Tibial nerve (tissue), 4 donors: ENCODE measurements at regions not wholly inside any gene's neighbourhood (a gene's known extent, or its start where the extent isn't known, plus 50 kb on each side); places are given as distances from the start of the nearest gene placed in this dataset.
A peak's percentile ranks its signal among the peaks of the same experiment; 100 is the strongest.
"Not testable (repeated sequence)": the region's sequence is repeated elsewhere in the genome, so short reads cannot be mapped to it uniquely, and the experiment has no call there.

ENCODE experiments used
- DNase-seq, 2 donors: peaks; one replicate each; pipeline ENCODE4 v3.0.0-alpha.2; 2019; ENCODE audit warnings: low spot score in 2 of 2
- H3K27ac ChIP-seq, 4 donors: fragments of 200-600 bp; sonication (generic) in 3 of 4; one replicate each; pipeline ENCODE4 v1.5.1; 2017 to 2019; ENCODE audit warnings: mild to moderate bottlenecking in 1 of 4
- H3K27me3 ChIP-seq, 2 donors: fragments of 200-600 bp; sonication (generic) in 1 of 2; one replicate each; pipeline versions ENCODE4 v1.5.1 to v1.6.0; 2017 to 2019
- H3K36me3 ChIP-seq, 3 donors: fragments of 200-600 bp; sonication (generic); one replicate each; pipeline ENCODE4 v1.5.1; 2018 to 2019
- H3K4me1 ChIP-seq, 4 donors: fragments of 200-600 bp; sonication (generic) in 3 of 4; one replicate each; pipeline ENCODE4 v1.5.1; 2017 to 2019
- H3K4me3 ChIP-seq, 4 donors: fragments of 200-600 bp; sonication (generic) in 3 of 4; one replicate each; pipeline ENCODE4 v1.5.1; 2017 to 2019; ENCODE audit warnings: mild to moderate bottlenecking in 1 of 4, moderate library complexity in 1 of 4
- H3K9me3 ChIP-seq, 4 donors: fragments of 200-600 bp; sonication (generic) in 3 of 4; one replicate each; pipeline ENCODE4 v1.5.1; 2017 to 2019
- EP300 ChIP-seq, 2 donors: sonication (generic); formaldehyde crosslinking; IDR thresholded peaks; one replicate each; pipeline ENCODE4 v1.6.1; 2017; ENCODE audit warnings: antibody characterized with exemption in 2 of 2, mild to moderate bottlenecking in 1 of 2
- POLR2A ChIP-seq, 2 donors: fragments of 450-650 bp; IDR thresholded peaks; one replicate each; pipeline ENCODE4 v1.6.1; 2017; ENCODE audit warnings: antibody characterized with exemption in 2 of 2, mild to moderate bottlenecking in 2 of 2, moderate library complexity in 2 of 2
- WGBS, 2 donors: methylation state at CpG; one replicate each; pipeline ENCODE4 v1.1.5; 2018; 5-methylcytosine and 5-hydroxymethylcytosine counted together
- TF ChIP-seq, protein P1 (sequence below), 5 experiments: fragments of 200-600 bp in 3 of 5; fragments of 450-650 bp in 2 of 5; sonication (generic) in 3 of 5; IDR thresholded peaks; one replicate each; pipeline ENCODE4 v1.5.1; 2016 to 2019; ENCODE audit warnings: antibody characterized with exemption in 5 of 5, mild to moderate bottlenecking in 3 of 5, moderate library complexity in 2 of 5

DNA sequence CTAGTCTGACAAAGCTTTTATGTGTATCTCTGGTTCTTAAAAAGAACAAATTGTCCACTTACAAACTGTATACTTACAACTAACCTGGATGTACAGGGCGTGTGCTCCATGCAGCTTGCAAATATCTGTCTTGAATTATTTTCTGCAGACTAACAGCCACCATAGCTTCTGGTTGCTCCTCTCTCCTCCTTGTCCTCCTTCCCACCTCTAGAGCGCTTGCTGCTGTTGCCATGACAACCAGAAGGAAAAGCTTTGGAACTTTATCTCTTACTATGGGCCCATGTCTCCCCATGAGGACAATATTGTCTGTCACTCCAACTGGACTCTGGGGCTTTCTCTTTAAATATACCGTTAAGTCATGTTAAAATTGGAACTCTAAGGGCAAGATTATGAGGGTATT is 71.5 kb upstream of the DHX40 start:
- WGBS, 2 donors = 77 to 82% methylated on average over 3 of the region's 3 CpGs
- H3K9me3 ChIP-seq = no peaks in the 10 kb centered on the region
- H3K27ac ChIP-seq = no peak overlapping the region
- no peaks in the 10 kb centered on the region for H3K27me3 ChIP-seq
- no peak overlapping the region for H3K4me3 ChIP-seq
- no peak for DNase-seq
- H3K4me1 ChIP-seq = peaks cover 0 to 5% (median 0%) of the 10 kb centered on the region in 4 donors
- H3K36me3 ChIP-seq = no peaks in the 10 kb centered on the region
- TF ChIP-seq POLR2A (IDR thresholded peaks at IDR 0.05) (no peak), EP300 (IDR thresholded peaks at IDR 0.05) (no peak)
- TF ChIP-seq, protein P1, sequence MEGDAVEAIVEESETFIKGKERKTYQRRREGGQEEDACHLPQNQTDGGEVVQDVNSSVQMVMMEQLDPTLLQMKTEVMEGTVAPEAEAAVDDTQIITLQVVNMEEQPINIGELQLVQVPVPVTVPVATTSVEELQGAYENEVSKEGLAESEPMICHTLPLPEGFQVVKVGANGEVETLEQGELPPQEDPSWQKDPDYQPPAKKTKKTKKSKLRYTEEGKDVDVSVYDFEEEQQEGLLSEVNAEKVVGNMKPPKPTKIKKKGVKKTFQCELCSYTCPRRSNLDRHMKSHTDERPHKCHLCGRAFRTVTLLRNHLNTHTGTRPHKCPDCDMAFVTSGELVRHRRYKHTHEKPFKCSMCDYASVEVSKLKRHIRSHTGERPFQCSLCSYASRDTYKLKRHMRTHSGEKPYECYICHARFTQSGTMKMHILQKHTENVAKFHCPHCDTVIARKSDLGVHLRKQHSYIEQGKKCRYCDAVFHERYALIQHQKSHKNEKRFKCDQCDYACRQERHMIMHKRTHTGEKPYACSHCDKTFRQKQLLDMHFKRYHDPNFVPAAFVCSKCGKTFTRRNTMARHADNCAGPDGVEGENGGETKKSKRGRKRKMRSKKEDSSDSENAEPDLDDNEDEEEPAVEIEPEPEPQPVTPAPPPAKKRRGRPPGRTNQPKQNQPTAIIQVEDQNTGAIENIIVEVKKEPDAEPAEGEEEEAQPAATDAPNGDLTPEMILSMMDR (IDR thresholded peaks at IDR 0.05) = no peak

DNA sequence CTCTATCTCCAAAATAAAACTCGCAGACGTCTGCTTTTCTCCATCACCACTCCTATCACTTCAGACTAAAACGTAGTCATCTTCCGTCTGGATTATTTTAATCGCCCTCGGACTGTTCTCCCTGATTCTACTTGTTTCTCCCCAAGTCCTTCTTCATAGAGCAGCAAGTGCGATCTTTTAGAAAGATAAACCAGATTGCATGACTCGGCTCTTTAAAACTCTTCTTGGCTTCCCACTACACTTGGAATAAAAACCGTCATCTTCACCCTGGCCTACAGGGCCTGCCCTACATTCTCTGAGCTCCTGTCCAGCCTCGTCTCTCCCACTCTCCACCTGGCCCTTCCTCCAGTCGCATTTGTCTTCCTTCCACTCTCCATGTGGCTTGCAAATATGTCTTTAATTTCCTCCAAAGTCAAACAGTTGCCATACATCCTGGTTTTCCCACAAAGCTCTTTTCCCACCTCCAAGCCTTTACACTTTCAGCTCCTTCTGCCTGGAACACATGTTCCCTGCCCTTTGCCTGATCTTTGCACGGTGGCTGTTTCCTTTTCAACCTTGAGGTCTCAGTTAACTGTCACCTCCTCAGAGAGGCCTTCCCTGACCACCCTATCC is 70.5 kb upstream of the DHX40 start:
- no peaks in the 10 kb centered on the region for H3K27me3 ChIP-seq
- no peak for TF ChIP-seq POLR2A (IDR thresholded peaks at IDR 0.05)
- TF ChIP-seq, protein P1 (IDR thresholded peaks at IDR 0.05) = no peak
- no peak for TF ChIP-seq EP300 (IDR thresholded peaks at IDR 0.05)
- WGBS, 2 donors = 75 to 76% methylated on average over 12 of the region's 12 CpGs
- no peak for DNase-seq
- H3K4me3 ChIP-seq = no peak overlapping the region
- no peak overlapping the region for H3K27ac ChIP-seq
- H3K4me1 ChIP-seq = peaks cover 0 to 13% (median 0%) of the 10 kb centered on the region in 4 donors
- no peaks in the 10 kb centered on the region for H3K9me3 ChIP-seq
- no peaks in the 10 kb centered on the region for H3K36me3 ChIP-seq

DNA sequence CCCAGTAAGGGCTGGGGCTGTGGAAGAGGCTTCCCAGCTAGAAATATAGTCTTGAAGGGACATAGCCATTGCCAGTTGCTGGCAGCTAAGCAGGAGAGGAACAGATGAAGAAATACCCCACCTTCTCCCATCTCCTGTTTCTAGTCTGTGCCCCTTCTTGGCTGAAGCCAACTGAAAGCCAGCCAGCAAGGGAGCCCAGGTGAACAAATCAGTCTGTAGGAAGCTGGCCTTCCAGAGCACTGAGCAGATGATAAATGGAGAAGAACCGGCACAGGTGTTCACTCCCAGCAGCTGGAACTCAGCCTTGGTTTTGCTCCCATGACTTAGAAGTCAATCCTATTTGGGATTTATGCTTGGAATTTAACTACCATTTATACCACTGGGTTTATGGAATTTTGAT is 69.2 kb upstream of the DHX40 start:
- Histone ChIP-seq H3K4me1 (peaks cover 0 to 13% (median 0%) of the 10 kb centered on the region in 4 donors), H3K4me3 (no peak overlapping the region), H3K27me3 (no peaks in the 10 kb centered on the region), H3K36me3 (no peaks in the 10 kb centered on the region), H3K9me3 (no peaks in the 10 kb centered on the region), H3K27ac (no peak overlapping the region)
- DNase-seq = no peak
- TF ChIP-seq, protein P1 (IDR thresholded peaks at IDR 0.05) = no peak
- TF ChIP-seq EP300 (IDR thresholded peaks at IDR 0.05) (no peak), POLR2A (IDR thresholded peaks at IDR 0.05) (no peak)
- WGBS, 2 donors = 87 to 90% methylated on average over 1 of the region's 1 CpG

DNA sequence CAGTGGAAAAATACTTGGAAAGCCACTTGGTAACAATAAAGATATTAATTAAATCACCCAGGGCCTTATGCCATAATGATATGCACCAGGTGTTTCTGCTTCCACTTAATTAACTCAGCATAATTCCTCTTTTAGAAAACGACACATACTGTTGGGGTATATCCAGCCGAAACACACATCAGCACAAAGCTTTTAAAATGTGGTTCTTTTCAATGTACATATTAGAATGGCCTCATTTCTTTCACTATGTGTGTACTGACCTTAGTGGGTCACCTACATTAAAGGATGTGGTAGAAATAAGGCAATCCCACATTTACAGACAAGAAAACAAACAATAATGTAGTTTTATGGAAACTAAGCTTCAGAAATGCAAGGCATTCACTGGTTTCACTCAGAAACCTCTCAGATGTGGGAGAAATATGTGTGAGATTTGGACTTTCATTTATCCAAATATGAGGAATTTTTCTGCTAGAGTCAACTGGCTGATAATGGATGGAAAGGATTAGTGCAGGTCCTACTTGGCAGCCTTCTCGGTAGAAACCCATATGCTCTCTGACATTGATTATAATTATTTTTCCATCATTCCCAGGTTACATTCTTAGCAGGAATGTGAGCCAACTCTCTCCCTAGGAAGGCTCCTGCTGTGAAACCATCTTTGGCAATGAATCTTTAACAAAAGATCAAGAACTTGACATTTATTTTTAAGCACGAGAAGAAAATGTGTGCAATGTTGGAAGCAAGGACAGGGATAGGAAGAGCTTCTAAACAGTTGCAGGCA is 66.7 kb upstream of the DHX40 start:
- no peak overlapping the region for H3K4me3 ChIP-seq

DNA sequence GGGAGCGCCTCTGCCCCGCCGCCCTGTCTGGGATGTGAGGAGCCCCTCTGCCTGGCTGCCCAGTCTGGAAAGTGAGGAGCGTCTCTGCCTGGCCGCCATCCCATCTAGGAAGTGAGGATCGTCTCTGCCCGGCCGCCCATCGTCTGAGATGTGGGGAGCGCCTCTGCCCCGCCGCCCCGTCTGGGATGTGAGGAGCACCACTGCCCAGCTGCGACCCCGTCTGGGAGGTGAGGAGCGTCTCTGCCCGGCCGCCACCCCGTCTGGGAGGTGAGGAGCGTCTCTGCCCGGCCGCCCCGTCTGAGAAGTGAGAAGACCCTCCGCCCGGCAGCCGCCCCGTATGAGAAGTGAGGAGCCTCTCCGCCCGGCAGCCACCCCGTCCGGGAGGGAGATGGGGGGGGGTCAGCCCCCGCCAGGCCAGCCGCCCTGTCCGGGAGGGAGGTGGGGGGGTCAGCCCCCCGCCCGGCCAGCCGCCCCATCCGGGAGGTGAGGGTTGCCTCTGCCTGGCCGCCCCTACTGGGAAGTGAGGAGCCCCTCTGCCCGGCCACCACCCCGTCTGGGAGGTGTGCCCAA is 65.2 kb upstream of the DHX40 start:
- not testable (repeated sequence) for H3K9me3 ChIP-seq, H3K27me3 ChIP-seq, DNase-seq, H3K4me3 ChIP-seq, H3K36me3 ChIP-seq
- Histone ChIP-seq H3K27ac (peak overlapping the region in 1 of 4 donors; percentile 43), H3K4me1 (peaks cover 0 to 13% (median 0%) of the 10 kb centered on the region in 4 donors)
- WGBS, 2 donors = 96% methylated on average over 14 of the region's 41 CpGs; no CpG with 5 or more reads in 1 of the 2 donors

More for the DNA sequence above, 66.7 kb upstream of the DHX40 start:
- Histone ChIP-seq H3K9me3 (no peaks in the 10 kb centered on the region), H3K27ac (peak overlapping the region in 1 of 4 donors; percentile 18), H3K27me3 (no peaks in the 10 kb centered on the region), H3K36me3 (no peaks in the 10 kb centered on the region), H3K4me1 (peaks cover 0 to 13% (median 0%) of the 10 kb centered on the region in 4 donors)
- TF ChIP-seq EP300 (IDR thresholded peaks at IDR 0.05) (peak in 1 of 2 donors; percentile 9), POLR2A (IDR thresholded peaks at IDR 0.05) (no peak)
- TF ChIP-seq, protein P1 (IDR thresholded peaks at IDR 0.05) = no peak
- DNase-seq = no peak
- WGBS, 2 donors = 41 to 48% methylated on average over 4 of the region's 4 CpGs
